ENCODE measurements at regions not wholly inside any gene's neighbourhood (a gene's known extent, or its start where the extent isn't known, plus 50 kb on each side); places are given as distances from the start of the nearest gene placed in this dataset.

GRCh38 chr14:65229748-65230728 is 127.7 kb upstream of the MAX start:
- TF ChIP-seq CTCF (IDR thresholded peaks at IDR 0.05; ENCODE audit: borderline replicate concordance, extremely low read depth, low read length, poor library complexity, severe bottlenecking) (no peak), EZH2 (IDR thresholded peaks at IDR 0.05; ENCODE audit: borderline replicate concordance, low read depth, low read length, severe bottlenecking) (no peak)

All from DND-41 (cell line).